OCI-LY3 (cell line): ENCODE measurements at regions not wholly inside any gene's neighbourhood (a gene's known extent, or its start where the extent isn't known, plus 50 kb on each side); places are given as distances from the start of the nearest gene placed in this dataset.

Source experiments
- H2AFZ ChIP-seq: fragments of 200-600, 300-600 bp; shearing (Covaris generic); 2 replicates; pipeline ENCODE4 v1.6.0; 2014; ENCODE audit warnings: antibody characterized with exemption, low read depth, low read length
- H3K27ac ChIP-seq: fragments of 200-600, 300-600 bp; sonication (generic); 2 replicates; pipeline ENCODE4 v1.5.1; 2014; ENCODE audit warnings: mild to moderate bottlenecking, low read length, moderate library complexity, mixed read lengths
- H3K27me3 ChIP-seq: fragments of 200-600, 300-600 bp; sonication (generic); 2 replicates; pipeline ENCODE4 v1.6.1; 2014; ENCODE audit warnings: low read depth, low read length, mixed read lengths
- H3K36me3 ChIP-seq: fragments of 200-600, 300-600 bp; sonication (generic); replicated peaks from 2 replicates; pipeline ENCODE3; 2014; ENCODE audit warnings: low read depth, low read length, mixed read lengths
- H3K4me1 ChIP-seq: fragments of 300-600, 200-600 bp; sonication (generic); 2 replicates; pipeline ENCODE4 v1.6.1; 2014; ENCODE audit warnings: low read length, mixed read lengths
- H3K4me2 ChIP-seq: fragments of 200-600, 300-600 bp; sonication (generic); 2 replicates; pipeline ENCODE4 v1.6.1; 2014; ENCODE audit warnings: low read length, mixed read lengths
- H3K4me3 ChIP-seq: fragments of 300-600, 200-600 bp; sonication (generic); 2 replicates; pipeline ENCODE4 v1.5.1; 2014; ENCODE audit warnings: antibody characterized with exemption, mild to moderate bottlenecking, low read length, moderate library complexity
- H3K79me2 ChIP-seq: fragments of 300-600, 200-600 bp; shearing (Covaris generic); 2 replicates; pipeline ENCODE4 v1.6.1; 2014; ENCODE audit warnings: mild to moderate bottlenecking, low read length, mixed read lengths
- H3K9ac ChIP-seq: fragments of 300-600, 200-600 bp; shearing (Covaris generic); 2 replicates; pipeline ENCODE4 v1.6.0; 2014; ENCODE audit warnings: mild to moderate bottlenecking, low read length, moderate library complexity
- H3K9me3 ChIP-seq: fragments of 200-600, 300-600 bp; shearing (Covaris generic); 2 replicates; pipeline ENCODE4 v1.6.1; 2014; ENCODE audit warnings: low read length, mixed read lengths; ENCODE audit not compliant: insufficient read depth
- H4K20me1 ChIP-seq: fragments of 200-600, 300-600 bp; sonication (generic); 2 replicates; pipeline ENCODE4 v1.6.1; 2016; ENCODE audit warnings: low read length, mixed read lengths; ENCODE audit not compliant: insufficient read depth
- EZH2phosphoT487 ChIP-seq: fragments of 200-600 bp; shearing (Covaris generic); IDR thresholded peaks from 2 replicates; pipeline ENCODE4 v1.6.1; 2018; ENCODE audit warnings: antibody characterized with exemption, mixed run types, low read depth
- TF ChIP-seq, protein P1 (sequence below): fragments of 200-600, 300-600 bp; sonication (generic); IDR thresholded peaks from 2 replicates; pipeline ENCODE4 v1.5.1; 2014; ENCODE audit warnings: antibody characterized with exemption, low read length, low read depth

DNA sequence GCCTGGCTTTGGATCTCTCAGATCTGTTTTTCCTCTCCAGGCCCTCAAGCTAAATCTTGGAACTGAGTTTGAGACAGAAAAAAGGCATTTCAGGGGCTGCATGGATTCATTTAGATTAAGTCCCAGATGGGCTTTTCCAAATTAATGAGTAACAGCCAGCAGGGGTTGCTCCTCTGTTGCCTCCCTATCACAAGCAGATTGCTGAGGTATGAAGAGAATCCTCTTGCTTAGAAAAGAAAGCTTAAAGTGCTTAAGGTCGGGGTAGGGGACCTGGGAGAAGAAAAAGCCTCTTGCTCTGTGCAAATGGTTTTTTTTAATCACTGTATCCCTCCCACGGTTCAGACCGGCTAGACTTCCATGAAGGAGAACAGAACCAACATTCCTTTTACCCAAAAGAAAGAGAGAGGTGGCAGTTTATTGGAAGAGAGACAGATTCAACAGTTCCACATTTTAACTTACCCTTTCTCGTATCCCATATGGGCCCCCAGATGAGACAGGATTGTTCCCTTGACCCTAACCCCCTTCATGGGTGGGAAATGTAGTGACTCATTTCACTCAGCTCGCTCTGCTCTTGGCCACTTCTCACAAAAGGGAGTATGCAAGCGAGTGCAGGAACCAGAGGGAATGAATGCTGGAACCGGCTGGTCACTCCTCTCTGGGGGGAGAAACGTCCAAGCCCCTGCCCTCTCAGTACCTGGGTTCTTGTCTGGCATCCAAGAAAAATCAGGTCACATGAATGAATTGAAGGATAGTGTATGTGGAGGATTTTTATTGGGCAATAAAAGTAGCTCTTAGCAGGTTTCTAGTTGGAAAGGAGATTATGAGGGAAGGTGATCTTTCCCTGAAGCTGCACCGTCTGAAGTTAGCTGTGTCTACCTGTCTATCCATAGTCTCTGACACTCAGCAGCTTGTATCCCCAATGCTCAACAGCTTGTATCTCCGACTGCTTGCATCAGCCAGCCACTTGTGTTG, 745.2 kb downstream of the SI start:
- no peak overlapping the region for H3K27ac ChIP-seq
- H3K36me3 ChIP-seq = no peaks in the 10 kb centered on the region
- H3K27me3 ChIP-seq = no peaks in the 10 kb centered on the region
- H3K79me2 ChIP-seq = no peaks in the 10 kb centered on the region
- no peaks in the 10 kb centered on the region for H3K9me3 ChIP-seq
- no peaks in the 10 kb centered on the region for H4K20me1 ChIP-seq
- H3K4me2 ChIP-seq = no peak overlapping the region
- H3K9ac ChIP-seq = no peak overlapping the region
- H3K4me3 ChIP-seq = no peak overlapping the region
- no peaks in the 10 kb centered on the region for H3K4me1 ChIP-seq
- no peak overlapping the region for H2AFZ ChIP-seq
- TF ChIP-seq EZH2phosphoT487 = no peak
- TF ChIP-seq, protein P1, sequence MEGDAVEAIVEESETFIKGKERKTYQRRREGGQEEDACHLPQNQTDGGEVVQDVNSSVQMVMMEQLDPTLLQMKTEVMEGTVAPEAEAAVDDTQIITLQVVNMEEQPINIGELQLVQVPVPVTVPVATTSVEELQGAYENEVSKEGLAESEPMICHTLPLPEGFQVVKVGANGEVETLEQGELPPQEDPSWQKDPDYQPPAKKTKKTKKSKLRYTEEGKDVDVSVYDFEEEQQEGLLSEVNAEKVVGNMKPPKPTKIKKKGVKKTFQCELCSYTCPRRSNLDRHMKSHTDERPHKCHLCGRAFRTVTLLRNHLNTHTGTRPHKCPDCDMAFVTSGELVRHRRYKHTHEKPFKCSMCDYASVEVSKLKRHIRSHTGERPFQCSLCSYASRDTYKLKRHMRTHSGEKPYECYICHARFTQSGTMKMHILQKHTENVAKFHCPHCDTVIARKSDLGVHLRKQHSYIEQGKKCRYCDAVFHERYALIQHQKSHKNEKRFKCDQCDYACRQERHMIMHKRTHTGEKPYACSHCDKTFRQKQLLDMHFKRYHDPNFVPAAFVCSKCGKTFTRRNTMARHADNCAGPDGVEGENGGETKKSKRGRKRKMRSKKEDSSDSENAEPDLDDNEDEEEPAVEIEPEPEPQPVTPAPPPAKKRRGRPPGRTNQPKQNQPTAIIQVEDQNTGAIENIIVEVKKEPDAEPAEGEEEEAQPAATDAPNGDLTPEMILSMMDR = no peak

- Histone ChIP-seq H3K36me3 (no peaks in the 10 kb centered on the region), H3K4me3 (no peak overlapping the region), H3K4me1 (no peaks in the 10 kb centered on the region), H3K27me3 (no peaks in the 10 kb centered on the region), H4K20me1 (no peaks in the 10 kb centered on the region), H3K9me3 (no peaks in the 10 kb centered on the region), H3K9ac (no peak overlapping the region), H3K27ac (no peak overlapping the region), H3K4me2 (no peak overlapping the region), H3K79me2 (no peaks in the 10 kb centered on the region), H2AFZ (no peak overlapping the region)
- TF ChIP-seq, protein P1 = no peak
- TF ChIP-seq EZH2phosphoT487 = no peak
These were observed 751.6 kb downstream of the SI start for GRCh38 chr3:164326714-164327113.

DNA sequence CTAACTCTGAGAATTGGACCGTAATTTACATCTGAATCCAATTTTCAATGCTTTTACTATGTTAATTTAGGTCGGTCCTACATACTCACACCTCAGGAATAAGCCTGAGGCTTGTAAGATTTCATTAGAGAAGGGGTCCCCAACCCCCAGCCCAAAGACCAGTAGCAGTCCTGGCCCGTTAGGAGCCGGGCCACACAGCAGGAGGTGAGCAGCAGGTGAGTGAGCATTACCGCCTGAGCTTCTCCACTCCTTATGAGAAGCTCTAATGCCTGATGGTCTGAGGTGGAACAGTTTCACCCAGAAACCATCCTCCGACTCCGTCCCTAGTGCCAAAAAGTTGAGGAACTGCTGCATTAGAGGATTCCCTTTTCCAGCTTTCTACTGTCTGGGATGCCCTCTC, 757.3 kb downstream of the SI start:
- no peaks in the 10 kb centered on the region for H3K27me3 ChIP-seq
- H3K4me1 ChIP-seq = no peaks in the 10 kb centered on the region
- H3K36me3 ChIP-seq = no peaks in the 10 kb centered on the region
- H3K9me3 ChIP-seq = no peaks in the 10 kb centered on the region
- H4K20me1 ChIP-seq = no peaks in the 10 kb centered on the region
- H3K27ac ChIP-seq = no peak overlapping the region
- no peak overlapping the region for H2AFZ ChIP-seq
- H3K79me2 ChIP-seq = no peaks in the 10 kb centered on the region
- H3K4me2 ChIP-seq = no peak overlapping the region
- no peak overlapping the region for H3K9ac ChIP-seq
- no peak overlapping the region for H3K4me3 ChIP-seq
- TF ChIP-seq EZH2phosphoT487 = no peak
- TF ChIP-seq, protein P1 = no peak

GRCh38 chr3:164306042-164306441, 772.3 kb downstream of the SI start:
- Histone ChIP-seq H3K27me3 (no peaks in the 10 kb centered on the region), H3K9me3 (no peaks in the 10 kb centered on the region), H3K27ac (no peak overlapping the region), H3K9ac (no peak overlapping the region), H3K4me2 (no peak overlapping the region), H2AFZ (no peak overlapping the region), H3K4me3 (no peak overlapping the region), H4K20me1 (no peaks in the 10 kb centered on the region), H3K79me2 (no peaks in the 10 kb centered on the region), H3K36me3 (no peaks in the 10 kb centered on the region), H3K4me1 (no peaks in the 10 kb centered on the region)
- TF ChIP-seq EZH2phosphoT487 = no peak
- TF ChIP-seq, protein P1 = no peak
